ENCODE measurements at regions not wholly inside any gene's neighbourhood (a gene's known extent, or its start where the extent isn't known, plus 50 kb on each side); places are given as distances from the start of the nearest gene placed in this dataset.
"Not testable (repeated sequence)": the region's sequence is repeated elsewhere in the genome, so short reads cannot be mapped to it uniquely, and the experiment has no call there.

- TF ChIP-seq CTCF, POLR2A, POLR2AphosphoS5 (IDR thresholded peaks at IDR 0.05): not testable (repeated sequence)
These were observed 520.5 kb upstream of the PFKP start for GRCh38 chr10:2546894-2547293.
